Body of pancreas (tissue), 4 donors: ENCODE measurements at regions not wholly inside any gene's neighbourhood (a gene's known extent, or its start where the extent isn't known, plus 50 kb on each side); places are given as distances from the start of the nearest gene placed in this dataset.

ENCODE experiments used
- ATAC-seq: fragments of 150-250 bp; one replicate; pipeline ENCODE4 v1.9.1; 2016
- DNase-seq, 4 donors: peaks; one replicate each; pipeline ENCODE4 v3.0.0-alpha.2; 2019
- H3K27ac ChIP-seq, 4 donors: fragments of 200-600 bp; sonication (generic); 1 replicate in 3 of 4; 2 replicates in 1 of 4; pipeline versions ENCODE4 v1.5.1 to v1.6.1; 2016 to 2019; ENCODE audit warnings: mild to moderate bottlenecking in 1 of 4, mixed read lengths in 1 of 4, moderate library complexity in 1 of 4
- H3K27me3 ChIP-seq, 2 donors: fragments of 200-600 bp; sonication (generic); one replicate each; pipeline ENCODE4 v1.6.0; 2016; ENCODE audit warnings: mild to moderate bottlenecking in 1 of 2
- H3K36me3 ChIP-seq, 2 donors: fragments of 200-600 bp; sonication (generic); replicated peaks in 1 of 2; 2 replicates each; pipeline ENCODE4 v1.5.1; 2016; ENCODE audit warnings: low read depth in 2 of 2; ENCODE audit not compliant: insufficient read depth in 1 of 2
- H3K4me1 ChIP-seq: fragments of 200-600 bp; sonication (generic); one replicate; pipeline ENCODE4 v1.6.0; 2016
- H3K4me3 ChIP-seq, 2 donors: fragments of 200-600 bp; sonication (generic); 1 replicate in 1 of 2; 2 replicates in 1 of 2; pipeline ENCODE4 v1.5.1; 2016 to 2019
- H3K9me3 ChIP-seq, 3 donors: fragments of 200-600 bp; sonication (generic); 1 replicate in 2 of 3; 2 replicates in 1 of 3; pipeline ENCODE4 v1.5.1; 2016
- CTCF ChIP-seq, 7 experiments: fragments of 450-650 bp in 4 of 7; fragments of 200-600 bp in 3 of 7; sonication (generic) in 3 of 7; IDR thresholded peaks; one replicate each; pipeline ENCODE4 v1.5.1; 2016 to 2019; ENCODE audit warnings: antibody characterized with exemption in 7 of 7
- POLR2A ChIP-seq, 3 donors: fragments of 450-650 bp; IDR thresholded peaks; one replicate each; pipeline ENCODE4 v1.6.1; 2016; ENCODE audit warnings: antibody characterized with exemption in 3 of 3, mild to moderate bottlenecking in 2 of 3
- WGBS, 2 donors: methylation state at CpG; one replicate each; pipeline ENCODE4 v1.1.5; 2017; 5-methylcytosine and 5-hydroxymethylcytosine counted together
- intact Hi-C: fragments of 100-400 bp; cut with DNase I; formaldehyde crosslinking; loops from one replicate; pipeline ENCODE4 v1.15.1; 2023

GRCh38 chrX:45731448-45731847, 530.8 kb upstream of the DIPK2B start:
- intact Hi-C loops: no loop called here
- no peak for DNase-seq
- no peak for ATAC-seq
- H3K4me1 ChIP-seq: no peaks in the 10 kb centered on the region
- H3K9me3 ChIP-seq: no peaks in the 10 kb centered on the region
- TF ChIP-seq CTCF (IDR thresholded peaks at IDR 0.05) (no peak), POLR2A (IDR thresholded peaks at IDR 0.05) (no peak)
- no peak overlapping the region for H3K4me3 ChIP-seq
- no peak overlapping the region for H3K27ac ChIP-seq
- WGBS, 2 donors: 77 to 79% methylated on average over 10 of the region's 10 CpGs
- H3K27me3 ChIP-seq: no peaks in the 10 kb centered on the region
- H3K36me3 ChIP-seq: no peaks in the 10 kb centered on the region

GRCh38 chrX:45727761-45728160, 527.1 kb upstream of the DIPK2B start:
- no peak for ATAC-seq
- WGBS, 2 donors: 57 to 91% methylated on average over 1 of the region's 1 CpG

GRCh38 chrX:45722471-45722870, 521.8 kb upstream of the DIPK2B start:
- H3K27me3 ChIP-seq: no peaks in the 10 kb centered on the region
- H3K9me3 ChIP-seq: no peaks in the 10 kb centered on the region
- TF ChIP-seq CTCF (IDR thresholded peaks at IDR 0.05) (no peak), POLR2A (IDR thresholded peaks at IDR 0.05) (no peak)
- H3K4me3 ChIP-seq: no peak overlapping the region
- WGBS, 2 donors: 67 to 82% methylated on average over 3 of the region's 3 CpGs
- H3K36me3 ChIP-seq: no peaks in the 10 kb centered on the region
- no peak for ATAC-seq
- no peaks in the 10 kb centered on the region for H3K4me1 ChIP-seq
- intact Hi-C loops: no loop called here
- no peak for DNase-seq
- H3K27ac ChIP-seq: no peak overlapping the region

More at GRCh38 chrX:45727761-45728160, 527.1 kb upstream of the DIPK2B start:
- intact Hi-C loops: no loop called here
- H3K4me1 ChIP-seq: no peaks in the 10 kb centered on the region
- no peak overlapping the region for H3K4me3 ChIP-seq
- H3K36me3 ChIP-seq: no peaks in the 10 kb centered on the region
- H3K9me3 ChIP-seq: no peaks in the 10 kb centered on the region
- TF ChIP-seq POLR2A (IDR thresholded peaks at IDR 0.05): no peak
- no peak for TF ChIP-seq CTCF (IDR thresholded peaks at IDR 0.05)
- no peak for DNase-seq
- no peaks in the 10 kb centered on the region for H3K27me3 ChIP-seq
- no peak overlapping the region for H3K27ac ChIP-seq

GRCh38 chrX:45719751-45720501, 519.2 kb upstream of the DIPK2B start:
- Histone ChIP-seq H3K9me3 (no peaks in the 10 kb centered on the region), H3K4me3 (no peak overlapping the region), H3K36me3 (no peaks in the 10 kb centered on the region), H3K27me3 (no peaks in the 10 kb centered on the region), H3K27ac (no peak overlapping the region), H3K4me1 (no peaks in the 10 kb centered on the region)
- intact Hi-C loops: no loop called here
- ATAC-seq (no peak), DNase-seq (no peak)
- 86 to 91% methylated on average over 4 of the region's 4 CpGs for WGBS, 2 donors
- TF ChIP-seq CTCF (IDR thresholded peaks at IDR 0.05) (no peak), POLR2A (IDR thresholded peaks at IDR 0.05) (no peak)

- no peaks in the 10 kb centered on the region for H3K36me3 ChIP-seq
- H3K4me1 ChIP-seq: no peaks in the 10 kb centered on the region
- ATAC-seq (no peak), DNase-seq (no peak)
- 93 to 100% methylated on average over 1 of the region's 1 CpG for WGBS, 2 donors
- no peaks in the 10 kb centered on the region for H3K27me3 ChIP-seq
- H3K4me3 ChIP-seq: no peak overlapping the region
- intact Hi-C loops: no loop called here
- H3K27ac ChIP-seq: no peak overlapping the region
- H3K9me3 ChIP-seq: no peaks in the 10 kb centered on the region
- TF ChIP-seq POLR2A (IDR thresholded peaks at IDR 0.05): no peak
- TF ChIP-seq CTCF (IDR thresholded peaks at IDR 0.05): no peak
These were observed 518.0 kb upstream of the DIPK2B start for GRCh38 chrX:45718676-45719075.
